Right cardiac atrium (tissue), 5 donors: ENCODE measurements at regions not wholly inside any gene's neighbourhood (a gene's known extent, or its start where the extent isn't known, plus 50 kb on each side); places are given as distances from the start of the nearest gene placed in this dataset.

Experiments
- ATAC-seq, 2 donors: fragments of 200-7000 bp; cut with Tn5 transposase; one replicate each; pipeline versions ENCODE4 v1.8.0 to v1.9.1; 2020; ENCODE audit warnings: moderate library complexity in 2 of 2, mild to moderate bottlenecking in 1 of 2
- DNase-seq, 3 donors: peaks; one replicate each; pipeline ENCODE4 v3.0.0-alpha.2; 2020
- H3K27ac ChIP-seq: one replicate; pipeline ENCODE4 v1.5.1; 2013; ENCODE audit warnings: mild to moderate bottlenecking, low read length, control low read depth, moderate library complexity
- H3K27me3 ChIP-seq: one replicate; pipeline ENCODE4 v1.6.1; 2013; ENCODE audit not compliant: control insufficient read depth, insufficient read depth
- H3K4me1 ChIP-seq: one replicate; pipeline ENCODE4 v1.6.1; 2013; ENCODE audit warnings: low read length; ENCODE audit not compliant: control insufficient read depth, insufficient read depth
- H3K4me3 ChIP-seq: one replicate; pipeline ENCODE4 v1.5.1; 2013; ENCODE audit warnings: low read length, control low read depth
- H3K9me3 ChIP-seq: one replicate; pipeline ENCODE4 v1.6.1; 2013; ENCODE audit warnings: low read length; ENCODE audit not compliant: control insufficient read depth
- WGBS: extraction: QIAGEN DNeasy Blood & Tissue Kit; methylation state at CpG from one replicate; pipeline ENCODE4 v1.1.7; 2013; 5-methylcytosine and 5-hydroxymethylcytosine counted together
- intact Hi-C, 4 donors: fragments of 100-400 bp; cut with DNase I; formaldehyde crosslinking; loops; one replicate each; pipeline versions ENCODE4 v1.11.0 to v1.14.0; 2022 to 2023
- donor health status: healthy with polysubstance abuse.
- donor health status: DM: no; HTN: yes; CAD: no.
- donor health status: DM: no; HTN: no; CAD: no.
- donor health status: DM: no; HTN: yes; CAD: no; lungs with severe emphysema.
- donor health status: DM: yes; HTN: yes; CAD: no.

- H3K27ac ChIP-seq, result no peak overlapping the region
- no peaks in the 10 kb centered on the region for H3K4me1 ChIP-seq
- no peak for DNase-seq
- no peak for ATAC-seq
- WGBS, result 74% methylated on average over 1 of the region's 1 CpG
- no peak overlapping the region for H3K4me3 ChIP-seq
- no peaks in the 10 kb centered on the region for H3K27me3 ChIP-seq
- intact Hi-C loops, result no loop called here
- H3K9me3 ChIP-seq, result no peaks in the 10 kb centered on the region
These were observed 487.6 kb upstream of the FLRT2 start for GRCh38 chr14:85042301-85042700.

DNA sequence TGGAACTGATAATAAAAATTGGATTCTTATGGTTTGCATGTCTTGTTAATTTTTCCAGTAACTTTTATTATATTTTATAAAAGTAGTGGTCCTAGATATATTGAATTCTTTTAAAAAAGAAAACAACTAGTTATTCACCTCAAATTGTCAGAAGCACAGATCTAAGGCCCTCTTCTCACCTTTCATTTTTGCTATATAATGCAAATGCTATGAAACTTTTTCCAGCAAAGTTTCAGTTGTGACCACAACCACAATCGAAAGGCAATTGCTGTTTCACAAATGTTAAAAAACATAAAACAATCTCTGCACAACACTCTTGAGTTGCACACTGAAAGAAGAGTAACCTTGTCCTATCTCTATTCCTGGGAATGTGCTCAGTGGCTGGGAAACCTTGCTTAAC lies 479.8 kb upstream of the FLRT2 start:
- ATAC-seq, result no peak
- Histone ChIP-seq H3K9me3 (no peaks in the 10 kb centered on the region), H3K27ac (no peak overlapping the region), H3K4me3 (no peak overlapping the region), H3K27me3 (no peaks in the 10 kb centered on the region), H3K4me1 (no peaks in the 10 kb centered on the region)
- 92% methylated on average over 1 of the region's 1 CpG for WGBS
- no peak for DNase-seq
- intact Hi-C loops, result no loop called here

DNA sequence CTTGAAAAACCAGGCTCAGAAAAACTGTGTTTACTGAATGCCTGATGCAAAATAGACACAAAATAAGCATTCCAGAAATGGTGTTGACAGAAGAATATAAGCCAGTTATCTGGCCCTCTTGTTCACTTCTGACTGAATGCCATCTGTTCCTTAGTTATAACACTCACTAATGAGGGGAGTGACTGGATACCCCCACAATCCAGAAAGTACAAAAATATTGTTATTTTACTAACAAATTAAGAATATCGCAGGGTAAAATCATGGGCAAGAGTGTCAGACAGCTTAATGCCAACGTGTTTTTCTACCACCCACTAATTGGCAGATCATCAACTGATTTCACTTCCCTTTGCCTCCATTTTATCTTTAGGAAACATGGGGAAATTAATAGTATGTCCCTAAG lies 477.3 kb upstream of the FLRT2 start:
- intact Hi-C loops, result no loop called here
- Histone ChIP-seq H3K27ac (no peak overlapping the region), H3K4me3 (no peak overlapping the region), H3K9me3 (no peaks in the 10 kb centered on the region), H3K27me3 (no peaks in the 10 kb centered on the region), H3K4me1 (no peaks in the 10 kb centered on the region)
- DNase-seq (no peak), ATAC-seq (no peak)
- 69% methylated on average over 2 of the region's 2 CpGs for WGBS

DNA sequence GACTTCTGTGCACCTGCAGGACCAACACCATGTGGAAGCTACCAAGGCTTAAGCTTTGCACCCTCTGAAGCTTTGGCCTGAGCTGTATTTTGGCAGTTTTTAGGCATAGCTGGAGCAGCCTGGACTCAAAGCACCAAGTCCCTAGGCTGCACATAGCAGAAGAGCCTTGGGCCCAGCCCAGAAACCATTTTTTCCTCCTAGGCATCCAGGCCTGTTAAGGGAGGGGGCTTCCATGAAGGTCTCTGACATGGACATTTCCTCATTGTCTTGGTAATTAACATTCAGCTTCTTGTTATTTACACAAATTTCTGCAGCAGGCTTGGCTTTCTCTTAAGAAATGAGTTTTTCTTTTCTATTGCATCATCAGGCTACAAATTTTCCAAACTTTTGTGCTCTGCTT lies 475.8 kb upstream of the FLRT2 start:
- Histone ChIP-seq H3K27me3 (no peaks in the 10 kb centered on the region), H3K4me1 (no peaks in the 10 kb centered on the region), H3K9me3 (no peaks in the 10 kb centered on the region), H3K4me3 (no peak overlapping the region), H3K27ac (no peak overlapping the region)
- ATAC-seq (no peak), DNase-seq (no peak)
- intact Hi-C loops, result no loop called here

DNA sequence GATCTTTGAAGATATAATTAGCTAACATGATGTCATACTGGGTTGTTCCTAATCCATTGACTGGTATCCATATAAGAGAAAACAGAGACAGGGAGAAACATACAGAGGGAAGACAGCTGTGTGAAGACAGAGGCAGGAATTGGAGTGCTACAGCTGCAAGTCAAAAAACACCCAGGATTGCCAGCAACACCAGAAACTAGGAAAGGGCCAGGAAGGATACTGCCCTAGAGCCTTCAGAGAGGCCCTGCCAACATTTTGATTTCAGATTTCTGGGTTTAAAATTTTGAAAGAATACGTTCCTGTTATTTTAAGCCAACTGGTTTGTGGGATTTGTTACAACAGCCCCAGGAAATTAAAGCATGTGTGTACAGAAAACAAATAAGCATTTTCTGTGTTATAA lies 473.7 kb upstream of the FLRT2 start:
- Histone ChIP-seq H3K4me3 (no peak overlapping the region), H3K27ac (no peak overlapping the region), H3K4me1 (no peaks in the 10 kb centered on the region), H3K27me3 (no peaks in the 10 kb centered on the region), H3K9me3 (no peaks in the 10 kb centered on the region)
- ATAC-seq, result peak in 1 of 2 donors; percentile 75
- 56% methylated on average over 1 of the region's 1 CpG for WGBS
- intact Hi-C loops, result no loop called here
- no peak for DNase-seq

GRCh38 chr14:85057221-85057620 lies 472.7 kb upstream of the FLRT2 start:
- ATAC-seq, result no peak
- peak in 1 of 3 donors; percentile 16 for DNase-seq
- Histone ChIP-seq H3K27ac (no peak overlapping the region), H3K4me1 (no peaks in the 10 kb centered on the region), H3K4me3 (no peak overlapping the region), H3K27me3 (no peaks in the 10 kb centered on the region), H3K9me3 (no peaks in the 10 kb centered on the region)
- intact Hi-C loops, result no loop called here
- whole genome bisulfite sequencing, result 45% methylated on average over 7 of the region's 7 CpGs

- ATAC-seq, result no peak
- Histone ChIP-seq H3K27ac (no peak overlapping the region), H3K9me3 (no peaks in the 10 kb centered on the region), H3K4me3 (no peak overlapping the region), H3K27me3 (no peaks in the 10 kb centered on the region), H3K4me1 (no peaks in the 10 kb centered on the region)
- intact Hi-C loops, result no loop called here
- no peak for DNase-seq
These were observed 471.8 kb upstream of the FLRT2 start for GRCh38 chr14:85058150-85058549.

- DNase-seq, result no peak
- Histone ChIP-seq H3K4me3 (no peak overlapping the region), H3K9me3 (no peaks in the 10 kb centered on the region), H3K4me1 (no peaks in the 10 kb centered on the region), H3K27ac (no peak overlapping the region), H3K27me3 (no peaks in the 10 kb centered on the region)
- intact Hi-C loops, result no loop called here
- ATAC-seq, result no peak
- 81% methylated on average over 5 of the region's 5 CpGs for WGBS
These were observed 469.8 kb upstream of the FLRT2 start for GRCh38 chr14:85060121-85060520.

DNA sequence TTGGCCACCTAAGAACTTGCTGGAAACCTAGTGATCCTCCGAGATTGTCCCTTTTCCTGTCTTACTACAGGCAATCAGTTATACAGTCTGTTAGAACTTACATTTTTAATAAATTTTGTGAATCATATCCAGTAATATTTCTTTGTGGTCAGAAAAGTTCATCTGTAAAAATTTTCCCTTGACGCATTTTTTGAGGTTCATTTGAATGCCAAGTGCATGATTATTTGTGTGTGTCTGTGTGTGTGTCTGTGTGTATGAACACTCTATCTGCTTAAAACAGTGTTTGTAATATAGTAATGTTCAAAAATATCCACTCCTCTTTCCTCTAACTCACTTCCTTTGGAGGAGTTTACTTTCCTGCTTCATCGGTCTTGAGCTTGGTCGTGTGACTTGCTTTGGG lies 468.7 kb upstream of the FLRT2 start:
- Histone ChIP-seq H3K27me3 (no peaks in the 10 kb centered on the region), H3K4me1 (no peaks in the 10 kb centered on the region), H3K4me3 (no peak overlapping the region), H3K27ac (no peak overlapping the region), H3K9me3 (no peaks in the 10 kb centered on the region)
- ATAC-seq, result no peak
- no peak for DNase-seq
- 81% methylated on average over 4 of the region's 4 CpGs for WGBS
- intact Hi-C loops, result no loop called here

- Histone ChIP-seq H3K27me3 (no peaks in the 10 kb centered on the region), H3K4me3 (no peak overlapping the region), H3K27ac (no peak overlapping the region), H3K9me3 (no peaks in the 10 kb centered on the region), H3K4me1 (no peaks in the 10 kb centered on the region)
- DNase-seq, result no peak
- no peak for ATAC-seq
- intact Hi-C loops, result no loop called here
- WGBS, result 96% methylated on average over 2 of the region's 2 CpGs
These were observed 466.2 kb upstream of the FLRT2 start for GRCh38 chr14:85063747-85064146.

- Histone ChIP-seq H3K4me1 (no peaks in the 10 kb centered on the region), H3K9me3 (no peaks in the 10 kb centered on the region), H3K27ac (no peak overlapping the region), H3K4me3 (no peak overlapping the region), H3K27me3 (no peaks in the 10 kb centered on the region)
- 54% methylated on average over 6 of the region's 6 CpGs for WGBS
- intact Hi-C loops, result no loop called here
- ATAC-seq, result peak; percentile 59 to 93
- DNase-seq, result peak; percentile 37 to 81 (median 68)
These were observed 458.5 kb upstream of the FLRT2 start for GRCh38 chr14:85071447-85071846.

GRCh38 chr14:85074955-85075354 lies 455.0 kb upstream of the FLRT2 start:
- ATAC-seq (no peak), DNase-seq (no peak)
- no peak overlapping the region for H3K4me3 ChIP-seq
- intact Hi-C loops, result no loop called here
- WGBS, result 65% methylated on average over 1 of the region's 1 CpG
- no peaks in the 10 kb centered on the region for H3K27me3 ChIP-seq
- H3K9me3 ChIP-seq, result no peaks in the 10 kb centered on the region
- H3K27ac ChIP-seq, result no peak overlapping the region
- H3K4me1 ChIP-seq, result no peaks in the 10 kb centered on the region
